K562 (cell line): ENCODE measurements at regions not wholly inside any gene's neighbourhood (a gene's known extent, or its start where the extent isn't known, plus 50 kb on each side); places are given as distances from the start of the nearest gene placed in this dataset.
"Not testable (repeated sequence)": the region's sequence is repeated elsewhere in the genome, so short reads cannot be mapped to it uniquely, and the experiment has no call there.

Experiments
- ATAC-seq: fragments of 200-7000 bp; cut with Tn5 transposase; 3 replicates; pipeline ENCODE4 v1.9.1; 2020; ENCODE audit warnings: moderate library complexity
- BruUV-seq: library from RNA; stranded (reverse); fragments of 400-500 nt; replicated peaks from 2 replicates; lab custom pipeline; 2021; lab: Mats Ljungman, UMichigan
- CTCF ChIA-PET: fragments of 300-600 bp; formaldehyde crosslinking; extraction: SDS; loops from one replicate; lab custom pipeline; 2021; ENCODE audit warnings: low intra/inter-chr PET ratio; lab: Yijun Ruan, JAX
- POLR2A ChIA-PET: fragments of 300-600, 350-650 bp; sonication (Branson Sonifier 250); formaldehyde crosslinking; extraction: SDS; loops from one replicate; lab custom pipeline; 2021; ENCODE audit warnings: antibody characterized with exemption, inconsistent platforms; lab: Yijun Ruan, JAX
- DNase-seq, 4 experiments: peaks; one replicate each; pipeline versions ENCODE4 v3.0.0 to v3.0.0-alpha.2; 2011 to 2018; ENCODE audit warnings: low spot score in 3 of 4, mixed read lengths in 3 of 4; ENCODE audit errors: extremely low read depth in 1 of 4
- FAIRE-seq: peaks from 2 replicates; lab custom pipeline; 2011; peaks lifted over from hg19 to GRCh38; lab: Jason Lieb, UNC
- H2AFZ ChIP-seq: 2 replicates; pipeline ENCODE4 v1.6.0; 2011; ENCODE audit warnings: low read depth, low read length, control low read depth, inconsistent platforms
- H3K27ac ChIP-seq: fragments of 200-600 bp; 3 replicates; pipeline ENCODE4 v1.8.0; 2011; ENCODE audit warnings: low read depth, mild to moderate bottlenecking, control low read depth, inconsistent platforms, low read length, moderate library complexity, mixed read lengths; ENCODE audit errors: extremely low read depth
- H3K27me3 ChIP-seq, 2 experiments: fragments of 300-600 bp in 1 of 2; 2 replicates in 1 of 2; 3 replicates in 1 of 2; pipeline versions ENCODE4 v1.6.0 to v1.8.0; 2011; ENCODE audit warnings: inconsistent platforms in 2 of 2, low read length in 2 of 2, mild to moderate bottlenecking in 1 of 2, mixed read lengths in 1 of 2, moderate library complexity in 1 of 2; ENCODE audit not compliant: control insufficient read depth in 2 of 2, insufficient read depth in 2 of 2
- H3K36me3 ChIP-seq: fragments of 300-600 bp; 3 replicates; pipeline ENCODE4 v1.8.0; 2011; ENCODE audit warnings: mild to moderate bottlenecking, low read length, inconsistent platforms; ENCODE audit not compliant: control insufficient read depth, insufficient read depth
- H3K4me1 ChIP-seq, 2 experiments: fragments of 200-600 bp in 1 of 2; replicated peaks in 1 of 2; 2 replicates in 1 of 2; 3 replicates in 1 of 2; pipeline versions ENCODE4 v1.5.1 to v1.8.0; 2011; ENCODE audit warnings: inconsistent platforms in 2 of 2, low read length in 2 of 2, mild to moderate bottlenecking in 1 of 2, mixed read lengths in 1 of 2, moderate library complexity in 1 of 2; ENCODE audit not compliant: control insufficient read depth in 2 of 2, insufficient read depth in 2 of 2
- H3K4me2 ChIP-seq: 2 replicates; pipeline ENCODE4 v1.6.1; 2011; ENCODE audit warnings: low read length, control low read depth, inconsistent platforms, mixed read lengths; ENCODE audit not compliant: insufficient read depth
- H3K4me3 ChIP-seq: fragments of 200-600 bp; sonication (generic), shearing (Covaris generic); 2 replicates; pipeline ENCODE4 v1.5.1; 2016; ENCODE audit warnings: control low read depth, inconsistent platforms
- H3K79me2 ChIP-seq: fragments of 200-600 bp; 3 replicates; pipeline ENCODE4 v1.8.0; 2011; ENCODE audit warnings: low read length, inconsistent platforms; ENCODE audit not compliant: control insufficient read depth, insufficient read depth
- H3K9ac ChIP-seq, 2 experiments: 2 replicates each; pipeline versions ENCODE4 v1.6.0 to v1.6.1; 2011; ENCODE audit warnings: low read depth in 2 of 2, low read length in 2 of 2, control low read depth in 1 of 2, inconsistent platforms in 1 of 2, mild to moderate bottlenecking in 1 of 2, mixed read lengths in 1 of 2; ENCODE audit not compliant: insufficient read depth in 1 of 2
- H3K9me1 ChIP-seq: one replicate; pipeline ENCODE4 v1.6.0; 2011; ENCODE audit warnings: inconsistent platforms, mild to moderate bottlenecking, low read length, moderate library complexity; ENCODE audit not compliant: control insufficient read depth, insufficient read depth
- H3K9me3 ChIP-seq: replicated peaks from 2 replicates; pipeline ENCODE4 v1.5.1; 2011; ENCODE audit warnings: low read depth, low read length, inconsistent platforms; ENCODE audit not compliant: control insufficient read depth, insufficient read depth
- H4K20me1 ChIP-seq: replicated peaks from 2 replicates; pipeline ENCODE4 v1.6.1; 2011; ENCODE audit warnings: low read length, inconsistent platforms, mixed read lengths; ENCODE audit not compliant: control insufficient read depth, insufficient read depth
- CEBPZ ChIP-seq: fragments of 150-350 bp; IDR thresholded peaks from 2 replicates; pipeline ENCODE4 v1.6.1; 2014; ENCODE audit warnings: low read depth, mild to moderate bottlenecking, low read length, borderline replicate concordance
- WGBS: fragments of 100-300 bp; shearing (Covaris generic); methylation state at CpG from one replicate; pipeline ENCODE4 v1.1.6; 2016; ENCODE audit warnings: low coverage, mixed read lengths; ENCODE audit not compliant: insufficient coverage; ENCODE audit errors: missing lambda C conversion rate; 5-methylcytosine and 5-hydroxymethylcytosine counted together
- in situ Hi-C: fragments of 300-500 bp; cut with MboI; formaldehyde crosslinking; loops from 4 replicates; pipeline ENCODE4 v1.15.0; 2018; ENCODE audit warnings: inconsistent platforms, mixed read lengths
- intact Hi-C: fragments of 100-400 bp; cut with micrococcal nuclease; formaldehyde crosslinking; loops from 2 replicates; pipeline ENCODE4 v1.14.2; 2022

DNA sequence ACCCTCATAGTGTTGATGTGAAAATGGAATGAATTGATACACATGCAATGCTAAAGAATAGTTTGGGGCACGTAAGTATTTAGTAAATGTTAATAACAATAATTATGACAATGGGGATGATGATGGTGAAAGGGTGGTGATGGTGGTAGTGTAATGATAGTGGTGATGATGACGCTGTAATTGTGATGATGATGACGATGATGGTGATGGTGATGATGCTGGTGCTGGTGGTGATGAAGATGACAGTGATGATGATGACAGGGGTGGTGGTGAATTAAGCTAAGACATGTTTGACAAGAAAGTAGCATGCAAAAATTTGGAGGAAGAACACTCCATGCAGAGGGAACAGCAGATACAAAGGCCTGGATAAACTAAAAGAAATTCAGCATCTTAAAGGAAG is 364.4 kb upstream of the API5 start (continued):
- no peak for TF ChIP-seq CEBPZ

GRCh38 chr11:42949738-42950376 is 361.9 kb upstream of the API5 start:
- FAIRE-seq, CTCF ChIA-PET, H4K20me1 ChIP-seq, H3K9me1 ChIP-seq, H3K4me1 ChIP-seq, H3K9me3 ChIP-seq, H3K79me2 ChIP-seq, H3K36me3 ChIP-seq, H3K9ac ChIP-seq, H3K4me2 ChIP-seq, intact Hi-C loops, H2AFZ ChIP-seq, in situ Hi-C loops, H3K27me3 ChIP-seq, ATAC-seq, H3K27ac ChIP-seq, H3K4me3 ChIP-seq, BruUV-seq, DNase-seq: not testable (repeated sequence)
- WGBS, result under 1% methylated on average over 30 of the region's 30 CpGs
- POLR2A ChIA-PET, result interaction anchor here (0.6 kb wide), 1 partner anchor 902 kb away, joined by 4 read pairs; no protein-coding TSS in a partner anchor
